NCI-H524 (cell line): ENCODE measurements at regions not wholly inside any gene's neighbourhood (a gene's known extent, or its start where the extent isn't known, plus 50 kb on each side); places are given as distances from the start of the nearest gene placed in this dataset.

Experiments used
- DNase-seq, 2 experiments: peaks; one replicate each; lab custom pipeline; 2025; lab: John Stamatoyannopoulos, UW

- DNase-seq, result no peak
These were observed 194.3 kb downstream of the NR2F2 start for GRCh38 chr15:96524676-96525417.

GRCh38 chr15:96535148-96535547 lies 204.6 kb downstream of the NR2F2 start:
- no peak for DNase-seq

GRCh38 chr15:96538491-96538890 lies 208.0 kb downstream of the NR2F2 start:
- DNase-seq, result no peak

GRCh38 chr15:96540283-96540682 lies 209.8 kb downstream of the NR2F2 start:
- DNase-seq, result no peak

GRCh38 chr15:96542130-96542770 lies 211.8 kb downstream of the NR2F2 start:
- no peak for DNase-seq

- no peak for DNase-seq
These were observed 213.8 kb downstream of the NR2F2 start for GRCh38 chr15:96544162-96544756.

GRCh38 chr15:96549136-96549535 lies 218.6 kb downstream of the NR2F2 start:
- DNase-seq, result no peak

GRCh38 chr15:96551196-96551595 lies 220.7 kb downstream of the NR2F2 start:
- DNase-seq, result no peak

- no peak for DNase-seq
These were observed 221.2 kb downstream of the NR2F2 start for GRCh38 chr15:96551722-96552121.

- DNase-seq, result no peak
These were observed 222.5 kb downstream of the NR2F2 start for GRCh38 chr15:96553006-96553405.

GRCh38 chr15:96553451-96553850 lies 223.0 kb downstream of the NR2F2 start:
- DNase-seq, result peak in 1 of 2 experiments; percentile 4

- peak; percentile 42 to 89 for DNase-seq
These were observed 223.4 kb downstream of the NR2F2 start for GRCh38 chr15:96553931-96554330.

GRCh38 chr15:96554541-96554940 lies 224.0 kb downstream of the NR2F2 start:
- DNase-seq, result no peak

- no peak for DNase-seq
These were observed 228.6 kb downstream of the NR2F2 start for GRCh38 chr15:96559087-96559486.

GRCh38 chr15:96559631-96560030 lies 229.1 kb downstream of the NR2F2 start:
- DNase-seq, result no peak

GRCh38 chr15:96560246-96560895 lies 229.9 kb downstream of the NR2F2 start:
- DNase-seq, result no peak

- DNase-seq, result no peak
These were observed 231.1 kb downstream of the NR2F2 start for GRCh38 chr15:96561593-96561992.

GRCh38 chr15:96564546-96564945 lies 234.0 kb downstream of the NR2F2 start:
- DNase-seq, result no peak

- DNase-seq, result no peak
These were observed 234.8 kb downstream of the NR2F2 start for GRCh38 chr15:96565266-96565665.

- no peak for DNase-seq
These were observed 244.3 kb downstream of the NR2F2 start for GRCh38 chr15:96574782-96575181.

GRCh38 chr15:96576596-96576995 lies 246.1 kb downstream of the NR2F2 start:
- DNase-seq, result no peak

- no peak for DNase-seq
These were observed 247.9 kb downstream of the NR2F2 start for GRCh38 chr15:96578393-96578792.

GRCh38 chr15:96581371-96581770 lies 250.9 kb downstream of the NR2F2 start:
- no peak for DNase-seq
